ENCODE measurements at regions not wholly inside any gene's neighbourhood (a gene's known extent, or its start where the extent isn't known, plus 50 kb on each side); places are given as distances from the start of the nearest gene placed in this dataset.

GRCh38 chr13:80684217-80684991 is 343.5 kb upstream of the SPRY2 start:
- no peak for FAIRE-seq
- Histone ChIP-seq H3K4me3 (no peak overlapping the region), H3K27ac (ENCODE audit: control insufficient read depth, insufficient read depth) (no peak overlapping the region), H3K79me2 (ENCODE audit: control insufficient read depth, insufficient read depth, low read length) (no peaks in the 10 kb centered on the region), H2AFZ (ENCODE audit: control insufficient read depth, low read depth, low read length) (no peak overlapping the region), H3K9ac (ENCODE audit: control insufficient read depth, insufficient read depth, low read length) (no peak overlapping the region), H3K9me3 (replicated peaks; ENCODE audit: control insufficient read depth, insufficient read depth, low read length) (no peaks in the 10 kb centered on the region), H4K20me1 (ENCODE audit: control insufficient read depth, insufficient read depth) (no peaks in the 10 kb centered on the region), H3K27me3 (replicated peaks in 1 of 2; ENCODE audit: control insufficient read depth in 2 of 2, insufficient read depth in 2 of 2, low read length in 1 of 2) (no peaks in the 10 kb centered on the region), H3K4me2 (ENCODE audit: control insufficient read depth, insufficient read depth) (no peak overlapping the region), H3K36me3 (ENCODE audit: control insufficient read depth in 2 of 2, insufficient read depth in 2 of 2, low read length in 1 of 2) (no peaks in the 10 kb centered on the region), H3K4me1 (ENCODE audit: control insufficient read depth, insufficient read depth, low read length) (no peaks in the 10 kb centered on the region)
- ChIA-PET POLR2A (no interaction called here), SMC1A (ENCODE audit: uncharacterized antibody, unreplicated experiment) (interaction anchor here (0.7 to 2.8 kb wide), 6 partner anchors 16 to 229 kb away, joined by 3 to 12 read pairs (median 4); no protein-coding TSS in a partner anchor), RAD21 (ENCODE audit: unreplicated experiment) (no interaction called here), CTCF (interaction anchor here (0.6 to 2.0 kb wide), 3 partner anchors 25 to 299 kb away, joined by 3 to 6 read pairs (median 3); no protein-coding TSS in a partner anchor)
- no peak for ATAC-seq
- no TSS peak for BruUV-seq (replicated peaks)
- intact Hi-C loops (cut with micrococcal nuclease; ENCODE audit: unreplicated experiment): no loop called here
- no peak for TF ChIP-seq JUND (IDR thresholded peaks at IDR 0.05; ENCODE audit: low read depth, low read length)
- TF ChIP-seq CBX5 (IDR thresholded peaks at IDR 0.05; ENCODE audit: low read depth): no peak
- WGBS (ENCODE audit: insufficient coverage, insufficient replicate concordance, low lambda C conversion rate, missing lambda C conversion rate): 27% methylated on average over 1 of the region's 2 CpGs
- no peak for DNase-seq (ENCODE audit: low read depth, low spot score)
- in situ Hi-C loops (cut with MboI): no loop called here

DNA sequence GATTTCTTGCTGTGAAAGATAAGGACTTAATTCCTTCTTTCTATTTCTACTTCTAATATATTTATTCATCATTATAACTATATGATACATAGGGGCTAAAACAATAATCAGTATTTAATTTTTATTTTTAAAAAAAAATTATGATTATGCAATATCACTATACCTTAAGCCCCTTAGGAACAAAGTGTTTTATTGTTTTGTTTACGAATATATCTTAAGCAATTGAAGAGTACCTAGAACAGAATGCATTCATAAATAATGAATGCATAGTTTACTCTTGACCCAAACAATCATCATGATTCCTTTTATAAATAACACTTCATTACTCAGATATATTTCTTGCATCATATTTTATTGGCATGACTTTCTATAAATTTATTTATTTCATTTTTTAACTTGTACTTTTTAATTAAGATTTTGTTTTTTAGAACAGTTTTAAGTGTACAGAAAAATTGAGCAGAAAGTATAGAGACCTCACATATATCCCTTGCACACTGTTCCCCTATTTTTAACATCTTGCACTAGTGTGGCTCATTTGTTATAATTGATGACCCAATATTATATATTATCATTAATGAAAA is 339.9 kb upstream of the SPRY2 start:
- TF ChIP-seq BHLHE40 (IDR thresholded peaks at IDR 0.05; ENCODE audit: borderline replicate concordance in 1 of 2, low read depth in 2 of 2, low read length in 1 of 2): no peak
- Histone ChIP-seq H3K4me1 (ENCODE audit: control insufficient read depth, insufficient read depth, low read length) (no peaks in the 10 kb centered on the region), H3K9ac (ENCODE audit: control insufficient read depth, insufficient read depth, low read length) (no peak overlapping the region), H3K4me2 (ENCODE audit: control insufficient read depth, insufficient read depth) (no peak overlapping the region), H3K4me3 (no peak overlapping the region), H3K9me3 (replicated peaks; ENCODE audit: control insufficient read depth, insufficient read depth, low read length) (no peaks in the 10 kb centered on the region), H4K20me1 (ENCODE audit: control insufficient read depth, insufficient read depth) (no peaks in the 10 kb centered on the region), H3K27me3 (replicated peaks in 1 of 2; ENCODE audit: control insufficient read depth in 2 of 2, insufficient read depth in 2 of 2, low read length in 1 of 2) (no peaks in the 10 kb centered on the region), H3K36me3 (ENCODE audit: control insufficient read depth in 2 of 2, insufficient read depth in 2 of 2, low read length in 1 of 2) (no peaks in the 10 kb centered on the region), H3K27ac (ENCODE audit: control insufficient read depth, insufficient read depth) (no peak overlapping the region), H3K79me2 (ENCODE audit: control insufficient read depth, insufficient read depth, low read length) (no peaks in the 10 kb centered on the region), H2AFZ (ENCODE audit: control insufficient read depth, low read depth, low read length) (no peak overlapping the region)
- DNase-seq (ENCODE audit: low read depth, low spot score): no peak
- ChIA-PET SMC1A (ENCODE audit: uncharacterized antibody, unreplicated experiment) (no interaction called here), CTCF (no interaction called here), RAD21 (ENCODE audit: unreplicated experiment) (no interaction called here), POLR2A (no interaction called here)
- intact Hi-C loops (cut with micrococcal nuclease; ENCODE audit: unreplicated experiment): no loop called here
- no peak for FAIRE-seq
- WGBS (ENCODE audit: insufficient coverage, insufficient replicate concordance, low lambda C conversion rate, missing lambda C conversion rate): 8% methylated on average over 1 of the region's 1 CpG
- in situ Hi-C loops (cut with MboI): no loop called here
- ATAC-seq: no peak
- no TSS peak for BruUV-seq (replicated peaks)

All from GM12878 (cell line).